Thyroid gland (tissue), 4 donors: ENCODE measurements at regions not wholly inside any gene's neighbourhood (a gene's known extent, or its start where the extent isn't known, plus 50 kb on each side); places are given as distances from the start of the nearest gene placed in this dataset.

ENCODE experiments used
- DNase-seq, 2 donors: peaks; one replicate each; pipeline ENCODE4 v3.0.0-alpha.2; 2019
- H3K27ac ChIP-seq, 3 donors: fragments of 200-600 bp; sonication (generic); 1 replicate in 2 of 3; 2 replicates in 1 of 3; pipeline ENCODE4 v1.5.1; 2016 to 2019; ENCODE audit warnings: mild to moderate bottlenecking in 1 of 3, moderate library complexity in 1 of 3
- H3K27me3 ChIP-seq: fragments of 200-600 bp; sonication (generic); one replicate; pipeline ENCODE4 v1.5.1; 2019
- H3K36me3 ChIP-seq, 2 donors: fragments of 200-600 bp; sonication (generic); one replicate each; pipeline ENCODE4 v1.5.1; 2016 to 2019
- H3K4me1 ChIP-seq, 2 donors: fragments of 200-600 bp; sonication (generic); one replicate each; pipeline ENCODE4 v1.5.1; 2017 to 2019
- H3K4me3 ChIP-seq, 3 donors: fragments of 200-600 bp; sonication (generic); replicated peaks in 1 of 3; 1 replicate in 2 of 3; 2 replicates in 1 of 3; pipeline ENCODE4 v1.5.1; 2016; ENCODE audit warnings: mild to moderate bottlenecking in 1 of 3
- H3K9me3 ChIP-seq: fragments of 200-600 bp; sonication (generic); one replicate; pipeline ENCODE4 v1.5.1; 2017
- POLR2A ChIP-seq, 2 donors: fragments of 450-650 bp; IDR thresholded peaks; one replicate each; pipeline ENCODE4 v1.6.1; 2017; ENCODE audit warnings: antibody characterized with exemption in 2 of 2, mild to moderate bottlenecking in 2 of 2, moderate library complexity in 1 of 2
- WGBS, 2 donors: methylation state at CpG; one replicate each; pipeline ENCODE4 v1.1.5; 2017; 5-methylcytosine and 5-hydroxymethylcytosine counted together
- intact Hi-C: fragments of 100-400 bp; cut with DNase I; formaldehyde crosslinking; loops from one replicate; pipeline ENCODE4 v1.15.1; 2023
- TF ChIP-seq, protein P1 (sequence below), 6 experiments: fragments of 200-600 bp in 3 of 6; fragments of 450-650 bp in 3 of 6; sonication (generic) in 3 of 6; IDR thresholded peaks; one replicate each; pipeline ENCODE4 v1.5.1; 2016 to 2019; ENCODE audit warnings: antibody characterized with exemption in 6 of 6, mild to moderate bottlenecking in 2 of 6, inconsistent platforms in 1 of 6, moderate library complexity in 1 of 6

DNA sequence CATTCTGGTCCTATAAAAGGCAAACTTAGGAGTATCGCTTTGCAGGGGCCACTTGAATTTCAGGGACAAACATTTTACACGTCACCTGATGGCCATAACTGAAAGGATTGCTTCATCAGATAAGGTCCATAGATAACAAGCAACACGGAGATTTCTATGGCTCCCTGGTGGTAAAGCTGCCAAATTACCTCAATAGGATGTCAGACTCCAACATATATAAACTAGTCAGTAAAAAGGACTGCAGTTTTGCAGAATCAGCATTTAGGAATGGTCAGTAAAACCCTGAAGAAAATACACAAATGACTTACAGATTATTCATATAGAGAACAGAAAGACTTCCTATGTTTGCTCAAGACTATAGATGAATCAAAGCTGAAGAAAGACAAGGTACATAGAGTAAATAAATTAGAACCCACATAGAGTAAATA is 66.1 kb upstream of the GRIP1 start:
- TF ChIP-seq, protein P1, sequence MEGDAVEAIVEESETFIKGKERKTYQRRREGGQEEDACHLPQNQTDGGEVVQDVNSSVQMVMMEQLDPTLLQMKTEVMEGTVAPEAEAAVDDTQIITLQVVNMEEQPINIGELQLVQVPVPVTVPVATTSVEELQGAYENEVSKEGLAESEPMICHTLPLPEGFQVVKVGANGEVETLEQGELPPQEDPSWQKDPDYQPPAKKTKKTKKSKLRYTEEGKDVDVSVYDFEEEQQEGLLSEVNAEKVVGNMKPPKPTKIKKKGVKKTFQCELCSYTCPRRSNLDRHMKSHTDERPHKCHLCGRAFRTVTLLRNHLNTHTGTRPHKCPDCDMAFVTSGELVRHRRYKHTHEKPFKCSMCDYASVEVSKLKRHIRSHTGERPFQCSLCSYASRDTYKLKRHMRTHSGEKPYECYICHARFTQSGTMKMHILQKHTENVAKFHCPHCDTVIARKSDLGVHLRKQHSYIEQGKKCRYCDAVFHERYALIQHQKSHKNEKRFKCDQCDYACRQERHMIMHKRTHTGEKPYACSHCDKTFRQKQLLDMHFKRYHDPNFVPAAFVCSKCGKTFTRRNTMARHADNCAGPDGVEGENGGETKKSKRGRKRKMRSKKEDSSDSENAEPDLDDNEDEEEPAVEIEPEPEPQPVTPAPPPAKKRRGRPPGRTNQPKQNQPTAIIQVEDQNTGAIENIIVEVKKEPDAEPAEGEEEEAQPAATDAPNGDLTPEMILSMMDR (IDR thresholded peaks at IDR 0.05), result no peak
- TF ChIP-seq POLR2A (IDR thresholded peaks at IDR 0.05), result no peak
- H3K27ac ChIP-seq, result no peak overlapping the region
- H3K4me3 ChIP-seq, result no peak overlapping the region
- H3K4me1 ChIP-seq, result no peaks in the 10 kb centered on the region
- H3K9me3 ChIP-seq, result no peaks in the 10 kb centered on the region
- intact Hi-C loops, result no loop called here
- H3K36me3 ChIP-seq, result no peaks in the 10 kb centered on the region
- WGBS, 2 donors, result 64 to 68% methylated on average over 3 of the region's 3 CpGs
- no peak for DNase-seq
- no peaks in the 10 kb centered on the region for H3K27me3 ChIP-seq

DNA sequence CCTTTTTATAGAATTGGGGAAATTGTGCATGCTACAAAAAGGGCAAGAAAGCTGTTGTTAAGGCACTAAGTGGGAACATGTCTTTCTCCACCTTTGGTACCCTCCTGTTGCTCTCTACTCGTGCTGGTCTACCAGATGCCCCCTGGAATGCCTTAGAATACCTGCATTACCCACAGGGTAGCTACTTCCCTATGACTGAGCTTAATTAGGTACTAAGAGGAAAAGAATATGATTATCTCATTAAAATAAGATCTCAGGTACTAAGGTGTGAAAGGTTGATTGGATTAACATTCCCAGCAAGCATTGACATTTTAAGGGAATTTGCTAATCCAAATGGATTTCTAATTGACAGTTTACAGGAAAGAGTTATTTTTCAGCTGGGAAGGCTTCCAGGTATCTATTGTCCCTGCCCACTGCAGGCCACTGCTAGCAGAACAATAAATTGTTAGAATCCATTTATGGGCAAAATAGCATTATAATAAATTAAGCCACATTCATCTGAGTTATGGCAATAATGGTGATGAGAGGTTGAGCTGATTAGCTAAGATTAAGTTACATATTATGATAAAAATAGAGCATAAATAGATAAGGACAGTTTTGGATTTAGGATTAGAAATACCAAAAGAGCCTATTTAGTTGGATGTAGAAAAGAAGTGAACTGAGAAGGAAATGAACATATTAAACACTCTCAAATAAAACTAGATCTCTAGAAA is 67.8 kb upstream of the GRIP1 start:
- 47 to 61% methylated on average over 1 of the region's 1 CpG for WGBS, 2 donors
- Histone ChIP-seq H3K36me3 (no peaks in the 10 kb centered on the region), H3K4me1 (no peaks in the 10 kb centered on the region), H3K4me3 (no peak overlapping the region), H3K9me3 (no peaks in the 10 kb centered on the region), H3K27ac (no peak overlapping the region), H3K27me3 (no peaks in the 10 kb centered on the region)
- TF ChIP-seq POLR2A (IDR thresholded peaks at IDR 0.05), result no peak
- TF ChIP-seq, protein P1 (IDR thresholded peaks at IDR 0.05), result no peak
- intact Hi-C loops, result no loop called here
- no peak for DNase-seq

DNA sequence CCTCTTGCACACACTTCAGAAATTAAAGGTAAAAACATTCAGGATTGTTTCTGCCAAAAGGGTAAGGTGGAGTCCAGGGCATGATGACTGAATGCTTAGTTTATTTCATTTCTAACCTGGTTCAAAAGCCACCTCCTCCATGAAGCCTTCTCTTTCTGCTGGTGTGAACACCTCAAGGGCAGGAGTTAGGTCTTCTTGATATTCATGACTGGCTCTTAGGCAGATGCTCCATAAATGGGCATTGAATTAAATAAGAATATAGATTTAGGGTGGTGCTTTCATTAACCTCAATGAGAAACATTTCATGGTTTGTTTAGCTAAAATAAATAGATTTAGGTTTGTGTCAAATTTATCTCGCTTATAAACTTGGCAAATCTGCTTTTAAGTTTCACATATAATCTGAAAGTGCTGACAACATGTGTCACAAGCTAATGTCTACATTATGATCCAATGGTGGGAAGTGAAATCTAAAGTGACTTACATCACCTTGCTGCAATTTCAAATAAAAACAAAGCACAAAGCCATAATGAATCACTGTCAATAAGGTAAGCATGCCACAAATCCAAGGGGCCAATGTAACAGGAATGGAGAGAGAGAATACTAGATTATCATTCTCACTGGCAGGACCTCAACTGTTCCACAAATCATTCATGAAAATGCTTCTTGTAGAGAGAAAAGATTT is 72.7 kb upstream of the GRIP1 start:
- intact Hi-C loops, result no loop called here
- no peak overlapping the region for H3K4me3 ChIP-seq
- no peaks in the 10 kb centered on the region for H3K27me3 ChIP-seq
- DNase-seq, result no peak
- no peaks in the 10 kb centered on the region for H3K9me3 ChIP-seq
- WGBS, 2 donors, result 78 to 83% methylated on average over 1 of the region's 1 CpG
- H3K27ac ChIP-seq, result no peak overlapping the region
- H3K36me3 ChIP-seq, result no peaks in the 10 kb centered on the region
- H3K4me1 ChIP-seq, result no peaks in the 10 kb centered on the region
- no peak for TF ChIP-seq POLR2A (IDR thresholded peaks at IDR 0.05)
- TF ChIP-seq, protein P1 (IDR thresholded peaks at IDR 0.05), result no peak

GRCh38 chr12:66753810-66754209 is 74.9 kb upstream of the GRIP1 start:
- TF ChIP-seq POLR2A (IDR thresholded peaks at IDR 0.05), result no peak
- Histone ChIP-seq H3K27ac (no peak overlapping the region), H3K36me3 (no peaks in the 10 kb centered on the region), H3K27me3 (no peaks in the 10 kb centered on the region), H3K9me3 (no peaks in the 10 kb centered on the region), H3K4me1 (no peaks in the 10 kb centered on the region), H3K4me3 (no peak overlapping the region)
- WGBS, 2 donors, result 81 to 85% methylated on average over 1 of the region's 1 CpG
- DNase-seq, result no peak
- intact Hi-C loops, result no loop called here

- H3K27me3 ChIP-seq, result no peaks in the 10 kb centered on the region
- intact Hi-C loops, result no loop called here
- H3K4me1 ChIP-seq, result no peaks in the 10 kb centered on the region
- TF ChIP-seq, protein P1 (IDR thresholded peaks at IDR 0.05), result no peak
- no peak for TF ChIP-seq POLR2A (IDR thresholded peaks at IDR 0.05)
- DNase-seq, result no peak
- 91 to 92% methylated on average over 2 of the region's 2 CpGs for WGBS, 2 donors
- no peaks in the 10 kb centered on the region for H3K36me3 ChIP-seq
- H3K4me3 ChIP-seq, result no peak overlapping the region
- no peaks in the 10 kb centered on the region for H3K9me3 ChIP-seq
- H3K27ac ChIP-seq, result no peak overlapping the region
Observed at GRCh38 chr12:66755727-66756395, 77.0 kb upstream of the GRIP1 start.
